SH-SY5Y (cell line): ENCODE measurements at regions not wholly inside any gene's neighbourhood (a gene's known extent, or its start where the extent isn't known, plus 50 kb on each side); places are given as distances from the start of the nearest gene placed in this dataset.

Experiments
- GATA2 ChIP-seq: IDR thresholded peaks from 2 replicates; pipeline ENCODE4 v1.6.1; 2011; ENCODE audit warnings: mild to moderate bottlenecking, low read depth, low read length
- GATA3 ChIP-seq: IDR thresholded peaks from 2 replicates; pipeline ENCODE4 v1.6.1; 2011; ENCODE audit warnings: low read depth, mild to moderate bottlenecking, low read length, moderate library complexity

DNA sequence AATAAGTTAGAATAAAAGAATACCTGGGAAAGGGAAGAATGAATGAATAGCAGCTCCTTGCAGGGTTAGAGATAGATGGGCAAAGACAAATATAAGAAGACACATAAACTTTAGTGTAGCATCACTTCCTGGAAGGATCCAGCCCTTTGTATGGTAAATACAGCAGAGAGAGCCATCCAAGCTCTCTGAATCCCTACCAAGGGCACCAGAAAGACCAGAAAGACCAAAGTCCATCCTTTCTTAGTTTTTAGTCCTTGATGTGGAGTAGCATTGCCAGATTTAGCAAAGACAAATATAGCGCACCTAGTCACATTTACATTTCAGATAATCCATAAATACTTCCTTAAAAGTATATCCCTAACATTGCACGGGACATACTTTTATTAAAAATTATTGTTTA, 56.1 kb upstream of the C9orf72 start:
- TF ChIP-seq GATA3 (no peak), GATA2 (no peak)
